ENCODE measurements at regions not wholly inside any gene's neighbourhood (a gene's known extent, or its start where the extent isn't known, plus 50 kb on each side); places are given as distances from the start of the nearest gene placed in this dataset.
A peak's percentile ranks its signal among the peaks of the same experiment; 100 is the strongest.

- DNase-seq (ENCODE audit: low read depth, low spot score): no peak
- in situ Hi-C loops (cut with HindIII; ENCODE audit: low pct_unique_long_range_greater_than_20kb, low sequenced_read_pairs): no loop called here
Observed at GRCh38 chr2:43132683-43133301, 93.6 kb downstream of the ZFP36L2 start.

- DNase-seq (ENCODE audit: low read depth, low spot score): no peak
- in situ Hi-C loops (cut with HindIII; ENCODE audit: low pct_unique_long_range_greater_than_20kb, low sequenced_read_pairs): no loop called here
Observed at GRCh38 chr2:43131890-43132682, 94.3 kb downstream of the ZFP36L2 start.

- in situ Hi-C loops (cut with HindIII; ENCODE audit: low pct_unique_long_range_greater_than_20kb, low sequenced_read_pairs): no loop called here
Observed at GRCh38 chr2:43131051-43131889, 95.1 kb downstream of the ZFP36L2 start.

GRCh38 chr2:43130548-43130875 lies 95.9 kb downstream of the ZFP36L2 start:
- no peak for DNase-seq (ENCODE audit: low read depth, low spot score)
- in situ Hi-C loops (cut with HindIII; ENCODE audit: low pct_unique_long_range_greater_than_20kb, low sequenced_read_pairs): no loop called here

More at GRCh38 chr2:43131051-43131889, 95.1 kb downstream of the ZFP36L2 start:
- peak; percentile 86 for DNase-seq (ENCODE audit: low read depth, low spot score)

- no peak for DNase-seq (ENCODE audit: low read depth, low spot score)
- in situ Hi-C loops (cut with HindIII; ENCODE audit: low pct_unique_long_range_greater_than_20kb, low sequenced_read_pairs): no loop called here
Observed at GRCh38 chr2:43129676-43130547, 96.5 kb downstream of the ZFP36L2 start.

- no peak for DNase-seq (ENCODE audit: low read depth, low spot score)
- in situ Hi-C loops (cut with HindIII; ENCODE audit: low pct_unique_long_range_greater_than_20kb, low sequenced_read_pairs): no loop called here
Observed at GRCh38 chr2:43128559-43128955, 97.8 kb downstream of the ZFP36L2 start.

- no peak for DNase-seq (ENCODE audit: low read depth, low spot score)
- in situ Hi-C loops (cut with HindIII; ENCODE audit: low pct_unique_long_range_greater_than_20kb, low sequenced_read_pairs): no loop called here
Observed at GRCh38 chr2:43127941-43128558, 98.4 kb downstream of the ZFP36L2 start.

GRCh38 chr2:43127208-43127940 lies 99.0 kb downstream of the ZFP36L2 start:
- in situ Hi-C loops (cut with HindIII; ENCODE audit: low pct_unique_long_range_greater_than_20kb, low sequenced_read_pairs): no loop called here
- peak; percentile 36 for DNase-seq (ENCODE audit: low read depth, low spot score)

- in situ Hi-C loops (cut with HindIII; ENCODE audit: low pct_unique_long_range_greater_than_20kb, low sequenced_read_pairs): no loop called here
- DNase-seq (ENCODE audit: low read depth, low spot score): no peak
Observed at GRCh38 chr2:43126817-43127207, 99.6 kb downstream of the ZFP36L2 start.

- no peak for DNase-seq (ENCODE audit: low read depth, low spot score)
- in situ Hi-C loops (cut with HindIII; ENCODE audit: low pct_unique_long_range_greater_than_20kb, low sequenced_read_pairs): no loop called here
Observed at GRCh38 chr2:43125090-43125998, 101.1 kb downstream of the ZFP36L2 start.

GRCh38 chr2:43124687-43125057 lies 101.7 kb downstream of the ZFP36L2 start:
- DNase-seq (ENCODE audit: low read depth, low spot score): no peak
- in situ Hi-C loops (cut with HindIII; ENCODE audit: low pct_unique_long_range_greater_than_20kb, low sequenced_read_pairs): loop anchor here (25.0 kb wide), 1 partner anchor 463 kb away; the partner anchor contains the start of gene THADA

- DNase-seq (ENCODE audit: low read depth, low spot score): no peak
- in situ Hi-C loops (cut with HindIII; ENCODE audit: low pct_unique_long_range_greater_than_20kb, low sequenced_read_pairs): loop anchor here (25.0 kb wide), 1 partner anchor 463 kb away; the partner anchor contains the start of gene THADA
Observed at GRCh38 chr2:43123981-43124686, 102.3 kb downstream of the ZFP36L2 start.

GRCh38 chr2:43123486-43123885 lies 102.9 kb downstream of the ZFP36L2 start:
- in situ Hi-C loops (cut with HindIII; ENCODE audit: low pct_unique_long_range_greater_than_20kb, low sequenced_read_pairs): loop anchor here (25.0 kb wide), 1 partner anchor 464 kb away; the partner anchor contains the start of gene THADA

GRCh38 chr2:43123028-43123427 lies 103.4 kb downstream of the ZFP36L2 start:
- DNase-seq (ENCODE audit: low read depth, low spot score): no peak
- in situ Hi-C loops (cut with HindIII; ENCODE audit: low pct_unique_long_range_greater_than_20kb, low sequenced_read_pairs): loop anchor here (25.0 kb wide), 1 partner anchor 464 kb away; the partner anchor contains the start of gene THADA

More at GRCh38 chr2:43123486-43123885, 102.9 kb downstream of the ZFP36L2 start:
- no peak for DNase-seq (ENCODE audit: low read depth, low spot score)

Measured in SK-MEL-5 (cell line).